Gastroesophageal sphincter (tissue), 2 donors: ENCODE measurements at regions not wholly inside any gene's neighbourhood (a gene's known extent, or its start where the extent isn't known, plus 50 kb on each side); places are given as distances from the start of the nearest gene placed in this dataset.

Experiments
- POLR2A ChIP-seq, 2 donors: fragments of 450-650 bp; IDR thresholded peaks; one replicate each; pipeline ENCODE4 v1.6.1; 2017; ENCODE audit warnings: antibody characterized with exemption in 2 of 2, mild to moderate bottlenecking in 2 of 2, moderate library complexity in 1 of 2
- POLR2AphosphoS5 ChIP-seq: sonication (generic); formaldehyde crosslinking; IDR thresholded peaks from one replicate; pipeline ENCODE4 v1.6.1; 2017; ENCODE audit warnings: antibody characterized with exemption

GRCh38 chr14:51155326-51155725 is 60.4 kb upstream of the TRIM9 start:
- TF ChIP-seq POLR2AphosphoS5 (no peak), POLR2A (IDR thresholded peaks at IDR 0.05) (no peak)
